GM10266 (cell line): ENCODE measurements at regions not wholly inside any gene's neighbourhood (a gene's known extent, or its start where the extent isn't known, plus 50 kb on each side); places are given as distances from the start of the nearest gene placed in this dataset.
"Not testable (repeated sequence)": the region's sequence is repeated elsewhere in the genome, so short reads cannot be mapped to it uniquely, and the experiment has no call there.

Source experiments
- DNase-seq: peaks from one replicate; pipeline ENCODE4 v3.0.0; 2012; ENCODE audit errors: extremely low spot score
- TF ChIP-seq, protein P1 (sequence below): IDR thresholded peaks from 2 replicates; pipeline ENCODE4 v1.5.1; 2012; ENCODE audit warnings: mild to moderate bottlenecking, low read depth; ENCODE audit not compliant: control insufficient read depth, insufficient read depth; ENCODE audit errors: missing control alignments

GRCh38 chr7:81264116-81264515 lies 345.3 kb upstream of the SEMA3C start:
- TF ChIP-seq, protein P1, sequence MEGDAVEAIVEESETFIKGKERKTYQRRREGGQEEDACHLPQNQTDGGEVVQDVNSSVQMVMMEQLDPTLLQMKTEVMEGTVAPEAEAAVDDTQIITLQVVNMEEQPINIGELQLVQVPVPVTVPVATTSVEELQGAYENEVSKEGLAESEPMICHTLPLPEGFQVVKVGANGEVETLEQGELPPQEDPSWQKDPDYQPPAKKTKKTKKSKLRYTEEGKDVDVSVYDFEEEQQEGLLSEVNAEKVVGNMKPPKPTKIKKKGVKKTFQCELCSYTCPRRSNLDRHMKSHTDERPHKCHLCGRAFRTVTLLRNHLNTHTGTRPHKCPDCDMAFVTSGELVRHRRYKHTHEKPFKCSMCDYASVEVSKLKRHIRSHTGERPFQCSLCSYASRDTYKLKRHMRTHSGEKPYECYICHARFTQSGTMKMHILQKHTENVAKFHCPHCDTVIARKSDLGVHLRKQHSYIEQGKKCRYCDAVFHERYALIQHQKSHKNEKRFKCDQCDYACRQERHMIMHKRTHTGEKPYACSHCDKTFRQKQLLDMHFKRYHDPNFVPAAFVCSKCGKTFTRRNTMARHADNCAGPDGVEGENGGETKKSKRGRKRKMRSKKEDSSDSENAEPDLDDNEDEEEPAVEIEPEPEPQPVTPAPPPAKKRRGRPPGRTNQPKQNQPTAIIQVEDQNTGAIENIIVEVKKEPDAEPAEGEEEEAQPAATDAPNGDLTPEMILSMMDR = no peak
- no peak for DNase-seq

- no peak for DNase-seq
- TF ChIP-seq, protein P1 = no peak
Measured at GRCh38 chr7:81260152-81260551, 341.3 kb upstream of the SEMA3C start.

DNA sequence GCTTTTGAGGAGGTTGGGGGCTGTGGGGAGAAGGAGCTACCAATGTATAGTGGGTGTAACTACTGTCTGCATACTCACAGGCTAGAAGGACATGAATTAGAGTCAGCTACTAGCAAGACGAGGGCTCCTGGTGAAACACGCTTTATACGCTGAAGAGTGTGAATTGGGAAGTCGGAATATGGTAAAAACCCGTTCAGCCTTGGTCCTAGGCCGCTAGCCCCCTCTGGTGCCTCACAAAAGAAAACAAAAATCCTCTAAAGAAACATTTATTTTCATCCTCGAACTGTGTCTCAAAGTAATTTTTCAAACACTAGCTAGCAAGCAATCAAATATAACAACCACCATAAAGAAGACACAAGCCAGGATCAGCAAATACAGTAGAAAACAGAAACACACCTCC lies 338.1 kb upstream of the SEMA3C start:
- no peak for DNase-seq
- TF ChIP-seq, protein P1 = no peak

DNA sequence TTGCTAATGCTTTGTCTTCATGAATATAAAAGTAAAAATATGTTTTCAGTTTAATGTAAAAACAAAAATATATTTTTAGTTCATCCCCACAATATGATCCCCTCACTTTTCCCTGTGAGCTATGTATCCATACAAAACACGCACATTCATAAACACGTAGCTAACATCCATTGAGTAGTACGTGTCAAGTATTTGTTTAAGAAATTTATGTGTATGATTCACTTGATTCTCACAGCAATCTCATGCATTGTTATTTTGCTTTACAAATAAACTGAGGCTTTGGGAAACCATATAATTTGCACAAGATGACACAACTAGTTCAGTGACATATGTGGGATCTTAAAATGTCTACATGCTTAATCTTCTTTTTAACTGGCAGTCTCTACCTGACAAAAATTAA lies 329.6 kb upstream of the SEMA3C start:
- TF ChIP-seq, protein P1 = no peak
- no peak for DNase-seq

GRCh38 chr7:81247364-81247763 lies 328.5 kb upstream of the SEMA3C start:
- not testable (repeated sequence) for DNase-seq

DNA sequence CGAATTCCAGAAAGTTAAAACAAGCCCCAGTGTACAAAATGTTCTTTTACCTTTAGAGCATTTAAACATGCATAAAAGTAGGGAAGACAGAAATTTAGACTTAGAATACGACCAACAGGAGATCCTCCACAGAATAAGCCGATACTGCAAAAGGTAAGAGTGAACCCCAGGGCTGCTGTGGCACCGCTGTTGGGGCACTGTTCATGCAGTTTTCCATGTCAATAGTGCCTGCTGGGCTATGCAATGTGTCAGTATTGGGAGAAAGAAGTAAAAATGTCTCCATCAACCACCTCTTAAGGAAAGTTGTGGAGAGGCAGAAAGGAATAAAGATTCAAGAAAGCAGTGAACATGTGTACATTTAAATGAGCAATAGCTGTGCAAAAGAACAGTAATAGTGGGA lies 326.5 kb upstream of the SEMA3C start:
- no peak for DNase-seq
- TF ChIP-seq, protein P1 = no peak

- TF ChIP-seq, protein P1 = no peak
- DNase-seq = no peak
Measured at GRCh38 chr7:81244224-81244623, 325.4 kb upstream of the SEMA3C start.

DNA sequence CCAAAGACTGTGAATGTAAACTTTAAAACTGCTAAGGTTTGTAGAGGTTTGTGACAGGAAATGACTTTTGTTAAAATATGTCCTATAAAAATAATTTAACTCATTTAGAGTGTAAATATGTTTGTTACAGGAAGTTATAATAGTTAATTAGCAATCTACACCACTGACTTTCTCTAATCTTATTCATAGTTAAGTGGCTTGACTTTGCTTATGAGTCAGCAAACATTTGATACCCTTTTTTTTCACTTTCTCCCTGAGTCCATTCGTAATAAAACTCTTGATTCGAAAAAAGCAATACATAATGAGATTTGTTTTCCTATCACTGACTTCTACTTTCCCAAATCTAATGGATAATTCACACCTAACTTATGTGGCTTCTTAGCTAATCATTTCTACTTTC lies 317.7 kb upstream of the SEMA3C start:
- no peak for DNase-seq
- TF ChIP-seq, protein P1 = no peak
